Suppressor macrophage treated with lipopolysaccharide for 4 hours (primary cell): ENCODE measurements at regions not wholly inside any gene's neighbourhood (a gene's known extent, or its start where the extent isn't known, plus 50 kb on each side); places are given as distances from the start of the nearest gene placed in this dataset.
"Not testable (repeated sequence)": the region's sequence is repeated elsewhere in the genome, so short reads cannot be mapped to it uniquely, and the experiment has no call there.

Experiments
- DNase-seq: peaks from one replicate; pipeline ENCODE4 v3.0.0-alpha.2; 2020

GRCh38 chr13:59274958-59275727 lies 888.6 kb downstream of the DIAPH3 start:
- DNase-seq, result no peak

GRCh38 chr13:59276436-59276835 lies 887.3 kb downstream of the DIAPH3 start:
- no peak for DNase-seq

GRCh38 chr13:59277106-59277505 lies 886.6 kb downstream of the DIAPH3 start:
- DNase-seq, result no peak

- DNase-seq, result no peak
Observed at GRCh38 chr13:59279028-59279427, 884.7 kb downstream of the DIAPH3 start.

GRCh38 chr13:59279576-59279975 lies 884.2 kb downstream of the DIAPH3 start:
- no peak for DNase-seq

- no peak for DNase-seq
Observed at GRCh38 chr13:59280297-59280696, 883.4 kb downstream of the DIAPH3 start.

- no peak for DNase-seq
Observed at GRCh38 chr13:59281453-59281852, 882.3 kb downstream of the DIAPH3 start.

GRCh38 chr13:59292240-59292639 lies 871.5 kb downstream of the DIAPH3 start:
- DNase-seq, result not testable (repeated sequence)

GRCh38 chr13:59299584-59299983 lies 864.1 kb downstream of the DIAPH3 start:
- no peak for DNase-seq

- DNase-seq, result no peak
Observed at GRCh38 chr13:59300355-59301173, 863.2 kb downstream of the DIAPH3 start.

GRCh38 chr13:59301174-59301567 lies 862.6 kb downstream of the DIAPH3 start:
- no peak for DNase-seq

GRCh38 chr13:59303433-59303832 lies 860.3 kb downstream of the DIAPH3 start:
- DNase-seq, result no peak

GRCh38 chr13:59304596-59304995 lies 859.1 kb downstream of the DIAPH3 start:
- DNase-seq, result no peak

GRCh38 chr13:59305896-59306295 lies 857.8 kb downstream of the DIAPH3 start:
- DNase-seq, result no peak

GRCh38 chr13:59312776-59313175 lies 851.0 kb downstream of the DIAPH3 start:
- DNase-seq, result no peak

GRCh38 chr13:59318320-59318930 lies 845.3 kb downstream of the DIAPH3 start:
- peak; percentile 82 for DNase-seq

- no peak for DNase-seq
Observed at GRCh38 chr13:59319276-59319675, 844.5 kb downstream of the DIAPH3 start.

- DNase-seq, result no peak
Observed at GRCh38 chr13:59320021-59320420, 843.7 kb downstream of the DIAPH3 start.

- not testable (repeated sequence) for DNase-seq
Observed at GRCh38 chr13:59324401-59324800, 839.3 kb downstream of the DIAPH3 start.

GRCh38 chr13:59326717-59327116 lies 837.0 kb downstream of the DIAPH3 start:
- no peak for DNase-seq

- no peak for DNase-seq
Observed at GRCh38 chr13:59330764-59331163, 833.0 kb downstream of the DIAPH3 start.

GRCh38 chr13:59332966-59333365 lies 830.8 kb downstream of the DIAPH3 start:
- DNase-seq, result no peak

GRCh38 chr13:59337070-59337469 lies 826.7 kb downstream of the DIAPH3 start:
- DNase-seq, result peak; percentile 59

GRCh38 chr13:59340151-59340550 lies 823.6 kb downstream of the DIAPH3 start:
- no peak for DNase-seq
